ENCODE measurements at regions not wholly inside any gene's neighbourhood (a gene's known extent, or its start where the extent isn't known, plus 50 kb on each side); places are given as distances from the start of the nearest gene placed in this dataset.
"Not testable (repeated sequence)": the region's sequence is repeated elsewhere in the genome, so short reads cannot be mapped to it uniquely, and the experiment has no call there.

GRCh38 chr2:109678724-109679201, 64.6 kb downstream of the SOWAHC start:
- not testable (repeated sequence) for TF ChIP-seq CTCF, POLR2A (IDR thresholded peaks at IDR 0.05)

Data from uterus (tissue), 2 donors.